ENCODE measurements at regions not wholly inside any gene's neighbourhood (a gene's known extent, or its start where the extent isn't known, plus 50 kb on each side); places are given as distances from the start of the nearest gene placed in this dataset.
"Not testable (repeated sequence)": the region's sequence is repeated elsewhere in the genome, so short reads cannot be mapped to it uniquely, and the experiment has no call there.

- DNase-seq (ENCODE audit: low spot score), result no peak
- no peak for TF ChIP-seq CTCF (IDR thresholded peaks at IDR 0.05; ENCODE audit: extremely low read depth, insufficient read depth, missing control alignments)
- in situ Hi-C loops (cut with MboI; ENCODE audit: low pct_unique_long_range_greater_than_20kb, low sequenced_read_pairs, unreplicated experiment), result no loop called here
These were observed 671.5 kb upstream of the TMEM132C start for GRCh38 chr12:127595506-127595905.

- TF ChIP-seq CTCF (IDR thresholded peaks at IDR 0.05; ENCODE audit: extremely low read depth, insufficient read depth, missing control alignments), result no peak
- DNase-seq (ENCODE audit: low spot score), result no peak
These were observed 670.1 kb upstream of the TMEM132C start for GRCh38 chr12:127596891-127597290.

GRCh38 chr12:127599436-127599835, 667.5 kb upstream of the TMEM132C start:
- no peak for DNase-seq (ENCODE audit: low spot score)
- no peak for TF ChIP-seq CTCF (IDR thresholded peaks at IDR 0.05; ENCODE audit: extremely low read depth, insufficient read depth, missing control alignments)
- in situ Hi-C loops (cut with MboI; ENCODE audit: low pct_unique_long_range_greater_than_20kb, low sequenced_read_pairs, unreplicated experiment), result no loop called here

More at GRCh38 chr12:127596891-127597290, 670.1 kb upstream of the TMEM132C start:
- in situ Hi-C loops (cut with MboI; ENCODE audit: low pct_unique_long_range_greater_than_20kb, low sequenced_read_pairs, unreplicated experiment), result no loop called here

GRCh38 chr12:127600211-127600610, 666.8 kb upstream of the TMEM132C start:
- in situ Hi-C loops (cut with MboI; ENCODE audit: low pct_unique_long_range_greater_than_20kb, low sequenced_read_pairs, unreplicated experiment), result no loop called here
- DNase-seq (ENCODE audit: low spot score), result no peak
- no peak for TF ChIP-seq CTCF (IDR thresholded peaks at IDR 0.05; ENCODE audit: extremely low read depth, insufficient read depth, missing control alignments)

GRCh38 chr12:127606476-127607015, 660.4 kb upstream of the TMEM132C start:
- TF ChIP-seq CTCF (IDR thresholded peaks at IDR 0.05; ENCODE audit: extremely low read depth, insufficient read depth, missing control alignments), result no peak
- in situ Hi-C loops (cut with MboI; ENCODE audit: low pct_unique_long_range_greater_than_20kb, low sequenced_read_pairs, unreplicated experiment), result no loop called here
- no peak for DNase-seq (ENCODE audit: low spot score)

- in situ Hi-C loops (cut with MboI; ENCODE audit: low pct_unique_long_range_greater_than_20kb, low sequenced_read_pairs, unreplicated experiment), result no loop called here
- no peak for DNase-seq (ENCODE audit: low spot score)
- no peak for TF ChIP-seq CTCF (IDR thresholded peaks at IDR 0.05; ENCODE audit: extremely low read depth, insufficient read depth, missing control alignments)
These were observed 659.7 kb upstream of the TMEM132C start for GRCh38 chr12:127607146-127607725.

GRCh38 chr12:127608359-127608758, 658.6 kb upstream of the TMEM132C start:
- in situ Hi-C loops (cut with MboI; ENCODE audit: low pct_unique_long_range_greater_than_20kb, low sequenced_read_pairs, unreplicated experiment); DNase-seq (ENCODE audit: low spot score): not testable (repeated sequence)

Data from GM13977 (cell line).